Ishikawa (cell line): ENCODE measurements at regions not wholly inside any gene's neighbourhood (a gene's known extent, or its start where the extent isn't known, plus 50 kb on each side); places are given as distances from the start of the nearest gene placed in this dataset.

ENCODE experiments used
- CEBPB ChIP-seq: IDR thresholded peaks from 2 replicates; pipeline ENCODE4 v1.6.1; 2012
- CREB1 ChIP-seq: IDR thresholded peaks from 2 replicates; pipeline ENCODE4 v1.6.1; 2012; ENCODE audit warnings: low read depth
- EGR1 ChIP-seq: IDR thresholded peaks from 2 replicates; pipeline ENCODE4 v1.6.1; 2012
- EP300 ChIP-seq: IDR thresholded peaks from 2 replicates; pipeline ENCODE4 v1.6.1; 2012; ENCODE audit warnings: borderline replicate concordance
- NFIC ChIP-seq: IDR thresholded peaks from 2 replicates; pipeline ENCODE4 v1.6.1; 2012
- RAD21 ChIP-seq: IDR thresholded peaks from 2 replicates; pipeline ENCODE4 v1.6.1; 2012; ENCODE audit warnings: low read depth
- TAF1 ChIP-seq: IDR thresholded peaks from 2 replicates; pipeline ENCODE4 v1.6.1; 2012; ENCODE audit warnings: low read depth, mild to moderate bottlenecking
- TCF12 ChIP-seq: IDR thresholded peaks from 2 replicates; pipeline ENCODE4 v1.6.1; 2012; ENCODE audit warnings: low read depth
- TEAD4 ChIP-seq: IDR thresholded peaks from 2 replicates; pipeline ENCODE4 v1.6.1; 2012
- YY1 ChIP-seq: IDR thresholded peaks from 2 replicates; pipeline ENCODE4 v1.6.1; 2012; ENCODE audit warnings: low read depth
- ZBTB7A ChIP-seq: IDR thresholded peaks from 2 replicates; pipeline ENCODE4 v1.6.1; 2012; ENCODE audit warnings: low read depth
- TF ChIP-seq, protein P1 (sequence below): IDR thresholded peaks from 2 replicates; pipeline ENCODE4 v1.6.1; 2012
- TF ChIP-seq, protein P2 (sequence below): IDR thresholded peaks from 2 replicates; pipeline ENCODE4 v1.6.1; 2012; ENCODE audit warnings: low read depth, mild to moderate bottlenecking
- TF ChIP-seq, protein P3 (sequence below): IDR thresholded peaks from 2 replicates; pipeline ENCODE4 v1.6.1; 2012

DNA sequence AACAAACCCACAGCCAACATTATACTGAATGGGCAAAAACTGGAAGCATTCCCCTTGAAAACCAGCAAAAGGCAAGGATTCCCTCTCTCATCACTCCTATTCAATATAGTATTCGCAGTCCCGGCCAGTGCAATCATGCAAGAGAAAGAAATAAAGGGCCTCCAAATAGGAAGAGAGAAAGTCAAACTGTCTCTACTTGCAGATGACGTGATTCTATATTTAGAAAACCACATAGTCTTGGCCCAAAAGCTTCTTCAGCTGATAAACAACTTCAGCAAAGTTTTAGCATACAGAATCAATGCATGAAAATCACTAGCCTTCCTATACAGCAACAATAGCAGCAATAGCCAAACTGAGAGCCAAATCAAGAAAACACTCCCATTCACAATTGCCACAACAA, 333.7 kb upstream of the EDIL3 start:
- TF ChIP-seq TCF12 (no peak), TAF1 (no peak), YY1 (no peak), ZBTB7A (no peak), NFIC (no peak), EGR1 (no peak), TEAD4 (no peak), CREB1 (no peak), EP300 (no peak), CEBPB (no peak), RAD21 (no peak)
- TF ChIP-seq, protein P1, sequence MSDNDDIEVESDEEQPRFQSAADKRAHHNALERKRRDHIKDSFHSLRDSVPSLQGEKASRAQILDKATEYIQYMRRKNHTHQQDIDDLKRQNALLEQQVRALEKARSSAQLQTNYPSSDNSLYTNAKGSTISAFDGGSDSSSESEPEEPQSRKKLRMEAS = no peak
- TF ChIP-seq, protein P2, sequence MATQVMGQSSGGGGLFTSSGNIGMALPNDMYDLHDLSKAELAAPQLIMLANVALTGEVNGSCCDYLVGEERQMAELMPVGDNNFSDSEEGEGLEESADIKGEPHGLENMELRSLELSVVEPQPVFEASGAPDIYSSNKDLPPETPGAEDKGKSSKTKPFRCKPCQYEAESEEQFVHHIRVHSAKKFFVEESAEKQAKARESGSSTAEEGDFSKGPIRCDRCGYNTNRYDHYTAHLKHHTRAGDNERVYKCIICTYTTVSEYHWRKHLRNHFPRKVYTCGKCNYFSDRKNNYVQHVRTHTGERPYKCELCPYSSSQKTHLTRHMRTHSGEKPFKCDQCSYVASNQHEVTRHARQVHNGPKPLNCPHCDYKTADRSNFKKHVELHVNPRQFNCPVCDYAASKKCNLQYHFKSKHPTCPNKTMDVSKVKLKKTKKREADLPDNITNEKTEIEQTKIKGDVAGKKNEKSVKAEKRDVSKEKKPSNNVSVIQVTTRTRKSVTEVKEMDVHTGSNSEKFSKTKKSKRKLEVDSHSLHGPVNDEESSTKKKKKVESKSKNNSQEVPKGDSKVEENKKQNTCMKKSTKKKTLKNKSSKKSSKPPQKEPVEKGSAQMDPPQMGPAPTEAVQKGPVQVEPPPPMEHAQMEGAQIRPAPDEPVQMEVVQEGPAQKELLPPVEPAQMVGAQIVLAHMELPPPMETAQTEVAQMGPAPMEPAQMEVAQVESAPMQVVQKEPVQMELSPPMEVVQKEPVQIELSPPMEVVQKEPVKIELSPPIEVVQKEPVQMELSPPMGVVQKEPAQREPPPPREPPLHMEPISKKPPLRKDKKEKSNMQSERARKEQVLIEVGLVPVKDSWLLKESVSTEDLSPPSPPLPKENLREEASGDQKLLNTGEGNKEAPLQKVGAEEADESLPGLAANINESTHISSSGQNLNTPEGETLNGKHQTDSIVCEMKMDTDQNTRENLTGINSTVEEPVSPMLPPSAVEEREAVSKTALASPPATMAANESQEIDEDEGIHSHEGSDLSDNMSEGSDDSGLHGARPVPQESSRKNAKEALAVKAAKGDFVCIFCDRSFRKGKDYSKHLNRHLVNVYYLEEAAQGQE = no peak
- TF ChIP-seq, protein P3, sequence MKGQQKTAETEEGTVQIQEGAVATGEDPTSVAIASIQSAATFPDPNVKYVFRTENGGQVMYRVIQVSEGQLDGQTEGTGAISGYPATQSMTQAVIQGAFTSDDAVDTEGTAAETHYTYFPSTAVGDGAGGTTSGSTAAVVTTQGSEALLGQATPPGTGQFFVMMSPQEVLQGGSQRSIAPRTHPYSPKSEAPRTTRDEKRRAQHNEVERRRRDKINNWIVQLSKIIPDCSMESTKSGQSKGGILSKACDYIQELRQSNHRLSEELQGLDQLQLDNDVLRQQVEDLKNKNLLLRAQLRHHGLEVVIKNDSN = no peak
